ENCODE measurements at regions not wholly inside any gene's neighbourhood (a gene's known extent, or its start where the extent isn't known, plus 50 kb on each side); places are given as distances from the start of the nearest gene placed in this dataset.

GRCh38 chr5:124060413-124061067 is 548.6 kb downstream of the CSNK1G3 start:
- DNase-seq (ENCODE audit: low spot score) = no peak

- DNase-seq (ENCODE audit: low spot score) = no peak
Measured at GRCh38 chr5:124060011-124060410, 548.0 kb downstream of the CSNK1G3 start.

- DNase-seq (ENCODE audit: low spot score) = peak; percentile 49
Measured at GRCh38 chr5:124059200-124059599, 547.2 kb downstream of the CSNK1G3 start.

GRCh38 chr5:124057724-124058231 is 545.8 kb downstream of the CSNK1G3 start:
- DNase-seq (ENCODE audit: low spot score) = no peak

- DNase-seq (ENCODE audit: low spot score) = peak; percentile 79
Measured at GRCh38 chr5:124056991-124057723, 545.2 kb downstream of the CSNK1G3 start.

GRCh38 chr5:124056326-124056990 is 544.5 kb downstream of the CSNK1G3 start:
- no peak for DNase-seq (ENCODE audit: low spot score)

GRCh38 chr5:124055751-124056150 is 543.8 kb downstream of the CSNK1G3 start:
- no peak for DNase-seq (ENCODE audit: low spot score)

- DNase-seq (ENCODE audit: low spot score) = no peak
Measured at GRCh38 chr5:124054564-124054963, 542.6 kb downstream of the CSNK1G3 start.

GRCh38 chr5:124053340-124053739 is 541.4 kb downstream of the CSNK1G3 start:
- DNase-seq (ENCODE audit: low spot score) = no peak

GRCh38 chr5:124052201-124052600 is 540.2 kb downstream of the CSNK1G3 start:
- no peak for DNase-seq (ENCODE audit: low spot score)

GRCh38 chr5:124050120-124050770 is 538.3 kb downstream of the CSNK1G3 start:
- no peak for DNase-seq (ENCODE audit: low spot score)

- no peak for DNase-seq (ENCODE audit: low spot score)
Measured at GRCh38 chr5:124045412-124045811, 533.4 kb downstream of the CSNK1G3 start.

- DNase-seq (ENCODE audit: low spot score) = no peak
Measured at GRCh38 chr5:124044613-124045012, 532.6 kb downstream of the CSNK1G3 start.

GRCh38 chr5:124043456-124043855 is 531.5 kb downstream of the CSNK1G3 start:
- peak; percentile 72 for DNase-seq (ENCODE audit: low spot score)

GRCh38 chr5:124040799-124041198 is 528.8 kb downstream of the CSNK1G3 start:
- DNase-seq (ENCODE audit: low spot score) = no peak

GRCh38 chr5:124039410-124039809 is 527.4 kb downstream of the CSNK1G3 start:
- no peak for DNase-seq (ENCODE audit: low spot score)

- no peak for DNase-seq (ENCODE audit: low spot score)
Measured at GRCh38 chr5:124036786-124037185, 524.8 kb downstream of the CSNK1G3 start.

GRCh38 chr5:124034963-124035362 is 523.0 kb downstream of the CSNK1G3 start:
- DNase-seq (ENCODE audit: low spot score) = no peak

- DNase-seq (ENCODE audit: low spot score) = no peak
Measured at GRCh38 chr5:124034083-124034700, 522.2 kb downstream of the CSNK1G3 start.

GRCh38 chr5:124030043-124030491 is 518.1 kb downstream of the CSNK1G3 start:
- DNase-seq (ENCODE audit: low spot score) = no peak

GRCh38 chr5:124027441-124027840 is 515.5 kb downstream of the CSNK1G3 start:
- no peak for DNase-seq (ENCODE audit: low spot score)

GRCh38 chr5:124025306-124025845 is 513.4 kb downstream of the CSNK1G3 start:
- DNase-seq (ENCODE audit: low spot score) = peak; percentile 38

Measured in SW480 (cell line).